Activated CD8-positive, alpha-beta memory T cell treated with anti-CD3 and anti-CD28 coated beads, Interleukin-2, amount 50 U/mL, for 1 hour (primary cell): ENCODE measurements at regions not wholly inside any gene's neighbourhood (a gene's known extent, or its start where the extent isn't known, plus 50 kb on each side); places are given as distances from the start of the nearest gene placed in this dataset.

Experiments
- DNase-seq: peaks from one replicate; pipeline ENCODE4 v3.0.0-alpha.2; 2020; ENCODE audit errors: extremely low read depth

- no peak for DNase-seq
Measured at GRCh38 chr14:47874350-47874749, 198.9 kb upstream of the MDGA2 start.

- DNase-seq: no peak
Measured at GRCh38 chr14:47872588-47872987, 197.2 kb upstream of the MDGA2 start.

- no peak for DNase-seq
Measured at GRCh38 chr14:47863441-47863840, 188.0 kb upstream of the MDGA2 start.

GRCh38 chr14:47857646-47858045 is 182.2 kb upstream of the MDGA2 start:
- DNase-seq: no peak

GRCh38 chr14:47852278-47852677 is 176.9 kb upstream of the MDGA2 start:
- DNase-seq: no peak

- DNase-seq: no peak
Measured at GRCh38 chr14:47846008-47846407, 170.6 kb upstream of the MDGA2 start.

GRCh38 chr14:47843236-47843635 is 167.8 kb upstream of the MDGA2 start:
- no peak for DNase-seq

GRCh38 chr14:47833011-47833410 is 157.6 kb upstream of the MDGA2 start:
- no peak for DNase-seq

GRCh38 chr14:47826809-47827208 is 151.4 kb upstream of the MDGA2 start:
- DNase-seq: no peak

- DNase-seq: no peak
Measured at GRCh38 chr14:47822326-47822725, 146.9 kb upstream of the MDGA2 start.

GRCh38 chr14:47821135-47821534 is 145.7 kb upstream of the MDGA2 start:
- DNase-seq: no peak

- DNase-seq: no peak
Measured at GRCh38 chr14:47790477-47790876, 115.1 kb upstream of the MDGA2 start.

GRCh38 chr14:47785058-47785457 is 109.7 kb upstream of the MDGA2 start:
- no peak for DNase-seq

GRCh38 chr14:47778631-47779030 is 103.2 kb upstream of the MDGA2 start:
- no peak for DNase-seq

GRCh38 chr14:47772652-47773051 is 97.2 kb upstream of the MDGA2 start:
- no peak for DNase-seq

GRCh38 chr14:47763188-47763854 is 87.9 kb upstream of the MDGA2 start:
- no peak for DNase-seq

- no peak for DNase-seq
Measured at GRCh38 chr14:47746986-47747385, 71.6 kb upstream of the MDGA2 start.

GRCh38 chr14:47744155-47744554 is 68.8 kb upstream of the MDGA2 start:
- no peak for DNase-seq

- no peak for DNase-seq
Measured at GRCh38 chr14:47739541-47739940, 64.1 kb upstream of the MDGA2 start.

GRCh38 chr14:47730296-47730695 is 54.9 kb upstream of the MDGA2 start:
- no peak for DNase-seq
